Fibroblast of gingiva (primary cell): ENCODE measurements at regions not wholly inside any gene's neighbourhood (a gene's known extent, or its start where the extent isn't known, plus 50 kb on each side); places are given as distances from the start of the nearest gene placed in this dataset.
"Not testable (repeated sequence)": the region's sequence is repeated elsewhere in the genome, so short reads cannot be mapped to it uniquely, and the experiment has no call there.

Experiments used
- DNase-seq: peaks from one replicate; pipeline ENCODE4 v3.0.0-alpha.2; 2011; ENCODE audit warnings: low read depth

- DNase-seq: not testable (repeated sequence)
These were observed 51.4 kb upstream of the SFSWAP start for GRCh38 chr12:131659484-131659883.

GRCh38 chr12:131659976-131660375 lies 50.9 kb upstream of the SFSWAP start:
- DNase-seq: not testable (repeated sequence)

- DNase-seq: not testable (repeated sequence)
These were observed 50.5 kb upstream of the SFSWAP start for GRCh38 chr12:131660401-131660800.
